ENCODE measurements at regions not wholly inside any gene's neighbourhood (a gene's known extent, or its start where the extent isn't known, plus 50 kb on each side); places are given as distances from the start of the nearest gene placed in this dataset.
A peak's percentile ranks its signal among the peaks of the same experiment; 100 is the strongest.

DNA sequence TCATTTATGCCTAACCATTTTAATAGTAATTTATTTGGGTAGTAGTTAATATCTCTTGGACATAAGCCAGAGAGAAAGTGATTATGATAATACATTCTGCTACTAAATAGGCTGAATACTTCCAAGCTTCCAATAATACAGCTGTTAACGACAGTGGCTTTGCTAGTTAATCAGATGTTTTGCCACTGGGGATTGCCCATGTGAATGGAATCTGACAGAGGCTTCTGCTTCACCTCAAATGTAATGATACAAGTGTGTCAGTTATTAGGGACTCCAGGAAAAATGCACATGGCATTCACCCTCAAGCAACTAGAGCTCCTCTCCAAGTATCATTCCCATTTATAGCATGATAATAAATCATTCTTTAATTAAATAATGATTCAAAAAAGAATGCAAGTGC, 185.0 kb upstream of the TMEFF2 start:
- no peak for DNase-seq

DNA sequence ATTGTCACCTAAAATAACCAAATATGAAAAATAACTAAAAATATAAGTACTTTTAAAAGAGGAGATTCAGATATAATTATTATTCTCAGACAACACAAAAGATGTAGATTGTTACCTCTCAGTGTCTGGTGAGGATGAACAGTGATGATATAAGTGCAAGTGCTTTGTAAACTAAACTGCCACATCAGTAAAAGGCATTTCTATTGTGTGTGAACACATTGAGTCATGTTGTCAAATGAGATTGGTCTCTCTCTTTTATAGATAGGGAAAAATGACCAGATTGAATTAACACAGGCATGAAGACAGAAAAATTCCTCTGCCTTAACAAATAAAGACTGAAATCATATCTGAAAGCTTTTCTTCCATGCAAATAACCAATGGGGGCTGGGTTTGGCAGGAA, 182.4 kb upstream of the TMEFF2 start:
- DNase-seq = peak; percentile 41

DNA sequence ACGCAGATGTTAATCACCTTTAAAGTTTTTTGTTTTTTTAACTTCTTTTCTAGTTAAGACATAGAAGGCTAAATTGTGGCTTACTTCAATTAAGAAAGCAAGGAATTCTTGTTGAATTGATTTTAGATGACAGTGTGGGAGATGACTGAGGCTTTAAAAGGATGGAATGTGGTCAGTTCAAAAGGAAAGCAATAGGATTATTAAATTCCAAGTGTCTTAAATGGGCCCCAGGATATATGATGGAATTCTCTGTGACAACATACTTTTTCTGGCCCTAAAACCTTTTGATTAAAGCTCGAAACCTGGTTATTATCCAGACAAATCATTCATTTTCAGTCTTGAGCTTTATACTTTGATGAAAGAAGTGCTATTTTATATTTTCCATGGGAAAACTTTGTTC, 179.0 kb upstream of the TMEFF2 start:
- DNase-seq = no peak

DNA sequence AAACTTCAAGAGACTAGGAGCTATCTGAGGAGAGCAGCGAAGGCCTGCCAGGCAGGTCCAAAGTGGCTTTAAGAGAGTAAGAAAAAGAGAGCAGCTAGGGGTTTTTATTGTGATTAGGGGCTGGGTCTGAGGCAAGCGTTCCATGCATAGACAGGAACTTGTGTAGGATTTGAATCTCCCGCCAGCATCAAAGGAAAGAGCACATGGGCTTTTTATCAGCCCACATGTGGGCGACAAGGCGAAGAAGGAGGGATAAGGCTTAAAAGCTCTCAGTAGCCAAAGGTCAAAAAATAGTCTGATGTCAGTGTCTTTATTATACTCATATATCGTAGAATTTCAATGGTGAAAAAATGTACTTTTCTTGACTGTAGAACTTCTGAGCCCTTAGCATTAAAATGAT, 178.5 kb upstream of the TMEFF2 start:
- no peak for DNase-seq

DNA sequence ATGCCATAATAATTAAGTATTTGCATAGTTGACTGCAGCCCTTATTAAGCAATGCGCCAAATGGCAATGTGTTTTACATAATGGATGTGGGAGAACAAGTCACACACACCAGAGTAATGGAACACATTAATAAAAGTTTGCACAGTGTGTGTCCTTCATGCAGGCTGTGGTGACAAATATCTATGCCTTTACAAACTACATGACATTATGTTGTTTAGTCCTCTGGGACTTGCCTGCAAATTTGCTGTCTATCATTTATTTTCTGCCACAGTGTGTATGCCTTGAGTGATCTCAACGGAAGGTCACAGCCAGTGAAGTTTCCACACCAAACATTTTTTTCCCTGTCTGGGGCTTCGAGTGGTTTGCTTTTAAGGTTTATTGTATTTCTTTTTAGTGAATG, 175.2 kb upstream of the TMEFF2 start:
- peak; percentile 53 for DNase-seq

DNA sequence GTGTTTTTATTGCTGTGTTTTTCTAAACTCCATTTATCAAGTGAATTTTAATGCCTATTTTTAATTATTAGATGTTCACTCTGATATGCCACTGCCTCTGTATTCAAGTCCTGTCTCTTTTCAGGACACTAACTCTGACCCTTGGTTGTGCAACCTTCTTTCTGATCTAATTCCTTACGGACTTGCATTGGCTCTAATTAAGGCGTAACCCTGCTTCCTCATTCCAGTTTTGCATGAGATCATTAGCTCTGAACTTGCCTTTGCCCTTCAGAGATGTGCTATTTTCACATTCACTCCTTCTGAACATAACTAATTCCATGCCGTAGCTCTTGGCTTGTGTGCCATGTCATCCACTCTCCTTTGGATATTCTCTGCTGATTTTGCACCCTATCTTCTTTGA, 162.5 kb upstream of the TMEFF2 start:
- DNase-seq = no peak

DNA sequence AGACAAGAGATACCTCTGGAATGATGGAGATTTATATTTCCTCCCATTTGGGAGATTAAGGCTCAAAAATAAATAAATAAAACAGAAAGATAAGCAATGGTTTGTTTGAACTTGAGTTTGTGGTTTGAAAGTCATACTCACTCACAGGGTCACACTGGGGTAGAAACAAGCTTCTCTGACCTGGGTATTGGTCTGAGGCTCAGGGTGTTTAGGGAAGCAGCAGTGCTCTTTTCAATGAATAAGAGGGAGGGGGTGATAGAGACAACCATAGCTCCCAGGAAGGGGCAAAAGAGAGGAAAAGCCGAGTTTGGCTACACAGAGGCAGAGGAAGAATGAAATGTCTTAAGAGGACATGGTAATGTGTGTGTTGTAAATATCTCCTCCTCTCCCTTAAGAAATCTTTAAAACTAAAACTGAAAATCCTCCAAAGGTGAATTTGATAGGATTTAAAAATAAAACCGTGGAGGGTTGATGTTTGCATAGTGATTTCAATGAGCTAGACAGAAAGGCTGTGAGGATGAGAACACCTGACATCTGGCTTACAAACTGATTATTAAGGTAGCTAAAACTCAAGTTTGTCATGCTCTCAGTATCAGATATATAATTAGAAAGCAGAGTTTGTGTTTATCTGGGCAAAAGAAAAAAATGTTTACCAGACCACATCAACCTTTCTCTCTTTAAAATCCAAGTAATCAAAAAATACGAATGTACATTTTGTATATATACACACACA, 159.9 kb upstream of the TMEFF2 start:
- no peak for DNase-seq

DNA sequence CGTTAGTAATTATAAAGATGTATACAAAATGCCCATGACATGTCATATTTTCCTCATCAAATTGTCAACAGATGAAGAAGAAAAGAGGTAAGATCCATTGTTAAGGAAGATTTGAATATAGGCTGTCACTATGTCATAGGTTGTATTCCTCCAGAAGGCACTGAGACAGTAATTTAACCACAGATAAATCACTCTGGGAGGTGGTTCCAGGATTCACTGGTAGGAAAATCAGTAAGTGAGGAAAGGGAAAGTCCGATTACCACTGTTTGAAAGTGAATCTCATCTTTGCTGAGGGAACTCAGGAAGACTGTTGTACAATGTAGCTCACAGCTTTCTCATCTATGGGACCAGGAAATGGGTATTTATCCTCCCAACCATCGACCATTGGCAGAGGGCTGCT, 152.8 kb upstream of the TMEFF2 start:
- DNase-seq = no peak

DNA sequence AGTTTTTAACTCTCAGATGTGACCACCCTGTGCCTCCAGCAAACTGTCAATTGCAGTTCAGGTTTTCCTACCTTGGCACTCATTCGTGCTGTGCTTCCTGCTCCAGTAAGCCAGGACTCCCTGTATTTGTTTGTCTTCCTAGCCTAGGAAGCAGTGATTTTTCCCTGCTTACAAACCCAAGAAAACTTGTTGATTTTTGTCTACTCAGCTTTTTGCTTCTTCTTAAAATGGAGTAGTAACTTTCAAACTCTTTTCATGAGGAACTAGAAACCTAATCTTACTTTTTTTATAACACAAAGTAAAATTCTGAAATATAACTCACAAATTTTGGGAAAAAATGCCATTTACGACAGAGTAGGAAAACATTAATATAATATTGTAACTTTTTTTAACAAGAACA, 150.6 kb upstream of the TMEFF2 start:
- no peak for DNase-seq

DNA sequence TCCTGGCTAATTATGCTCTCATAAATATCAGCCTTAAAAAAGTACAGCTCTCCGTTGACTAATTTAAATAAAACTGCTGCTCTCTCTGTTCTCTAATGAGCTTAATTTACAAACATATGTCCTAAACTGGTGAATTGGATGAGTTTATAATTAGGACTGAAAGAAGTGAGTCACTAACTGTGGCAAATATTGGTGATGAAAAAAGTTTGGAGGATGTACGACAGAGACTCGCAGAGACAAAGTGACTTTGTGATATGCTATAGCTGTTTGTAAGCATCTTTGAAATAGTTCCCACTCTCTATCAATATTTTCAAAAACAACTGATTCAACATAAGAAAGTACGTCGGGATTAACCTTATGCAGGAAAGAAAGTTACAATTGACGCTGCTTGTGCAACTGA, 138.9 kb upstream of the TMEFF2 start:
- no peak for DNase-seq

DNA sequence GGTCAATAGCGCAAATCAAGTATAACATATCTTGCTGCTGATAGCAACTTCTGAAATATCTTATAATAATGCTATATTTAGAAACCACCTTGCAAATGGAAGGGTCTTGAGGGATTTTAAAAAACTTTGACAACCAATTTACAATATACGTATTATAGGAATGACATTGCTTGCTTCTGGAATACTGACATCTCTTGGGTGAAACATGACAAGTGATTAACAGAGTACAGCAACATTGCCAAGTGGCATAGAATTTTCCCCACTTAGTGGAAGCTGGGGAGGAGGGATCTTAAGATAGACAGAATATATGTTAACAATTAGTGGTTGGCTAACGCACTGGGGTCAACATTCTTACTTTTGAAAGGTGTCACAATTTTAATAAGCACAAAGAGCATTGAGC, 133.6 kb upstream of the TMEFF2 start:
- DNase-seq = no peak

DNA sequence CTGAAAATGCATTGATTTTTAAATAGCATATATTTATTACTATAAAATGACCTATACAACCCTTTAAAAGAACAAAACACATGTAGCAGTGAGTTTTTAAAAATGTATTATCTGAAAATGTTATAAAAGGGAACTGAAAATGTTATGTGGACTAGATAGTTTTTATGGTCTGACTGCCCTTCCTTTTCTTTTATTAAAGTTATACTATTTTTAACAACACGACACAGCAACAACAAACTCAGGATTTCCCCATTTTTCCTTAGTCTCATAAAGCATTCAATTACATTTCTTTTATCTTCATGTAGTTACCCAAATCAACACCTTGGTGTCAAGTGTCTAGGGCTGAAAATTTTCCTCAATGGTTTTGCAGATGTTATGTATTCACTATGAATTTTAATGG, 132.8 kb upstream of the TMEFF2 start:
- DNase-seq = no peak

DNA sequence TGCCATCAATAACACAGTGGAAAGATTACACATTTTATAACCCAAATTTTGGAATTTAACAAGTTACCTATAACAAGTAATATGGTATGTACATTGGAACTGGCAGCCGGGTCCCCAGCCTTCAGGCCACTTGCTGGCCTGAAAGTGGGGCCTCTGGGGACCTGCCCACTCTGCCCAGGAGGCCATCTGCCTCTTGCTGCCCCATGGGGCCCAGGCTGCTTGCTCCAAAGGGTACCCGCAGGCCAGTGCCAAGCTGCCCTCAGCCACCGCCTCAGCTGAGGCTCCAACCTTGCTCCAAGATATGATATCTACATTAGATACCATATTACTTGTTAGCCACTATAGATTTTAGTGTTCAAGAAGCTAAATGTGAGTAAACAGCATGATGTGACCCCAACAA, 120.8 kb upstream of the TMEFF2 start:
- DNase-seq = no peak

DNA sequence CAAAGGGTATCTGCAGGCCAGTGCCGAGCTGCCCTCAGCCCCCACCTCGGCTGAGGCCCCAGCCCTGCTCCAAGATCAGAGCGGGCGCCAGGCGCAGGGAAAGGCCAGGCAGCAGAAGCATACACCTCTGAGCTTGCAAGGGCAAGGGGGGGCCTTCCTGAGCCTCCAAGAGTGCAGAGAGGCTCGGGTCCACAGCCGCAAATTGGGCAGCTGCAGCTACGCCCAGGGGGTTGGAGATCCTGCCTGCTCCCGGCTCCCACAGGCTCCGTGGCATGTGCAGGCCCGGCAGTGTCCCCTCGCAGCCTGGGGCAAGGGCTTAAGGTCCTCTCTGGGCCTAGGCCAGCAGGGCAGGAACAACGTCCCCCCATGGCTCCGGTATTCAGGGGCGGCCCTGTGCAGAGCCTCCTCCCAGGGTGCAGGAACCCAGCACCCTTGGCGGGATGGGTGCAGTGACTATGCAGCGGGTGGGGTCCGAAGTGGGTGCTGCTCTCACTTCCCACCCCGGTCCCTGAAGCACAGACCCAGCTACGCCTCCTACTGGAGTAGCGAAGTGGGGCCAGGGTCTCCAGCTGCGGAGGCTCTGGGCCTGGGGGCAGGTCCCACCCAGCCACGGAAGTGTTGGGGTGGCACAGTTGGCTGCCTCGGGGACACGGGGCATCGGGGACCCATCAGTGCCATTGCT, 120.2 kb upstream of the TMEFF2 start:
- no peak for DNase-seq

DNA sequence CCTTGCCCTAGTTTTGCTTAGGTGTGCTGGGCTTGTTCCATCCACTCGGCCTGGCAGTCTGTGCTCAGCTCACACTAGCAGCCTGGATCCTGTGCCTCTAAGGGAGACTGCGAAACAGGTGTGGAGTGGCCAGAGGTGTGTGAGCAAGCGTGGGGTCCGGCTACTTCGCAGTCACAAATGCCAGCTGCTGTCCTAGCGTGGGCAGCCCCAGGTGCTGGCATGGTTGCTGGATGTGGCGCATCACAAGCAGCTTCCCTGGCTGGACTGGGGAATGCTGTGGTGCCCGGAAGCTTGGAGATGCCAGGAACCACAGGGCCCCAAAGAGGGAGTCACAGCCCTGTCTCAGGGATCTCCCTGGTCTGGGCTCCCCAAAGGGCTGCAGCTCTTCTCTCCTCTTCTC, 119.0 kb upstream of the TMEFF2 start:
- no peak for DNase-seq

DNA sequence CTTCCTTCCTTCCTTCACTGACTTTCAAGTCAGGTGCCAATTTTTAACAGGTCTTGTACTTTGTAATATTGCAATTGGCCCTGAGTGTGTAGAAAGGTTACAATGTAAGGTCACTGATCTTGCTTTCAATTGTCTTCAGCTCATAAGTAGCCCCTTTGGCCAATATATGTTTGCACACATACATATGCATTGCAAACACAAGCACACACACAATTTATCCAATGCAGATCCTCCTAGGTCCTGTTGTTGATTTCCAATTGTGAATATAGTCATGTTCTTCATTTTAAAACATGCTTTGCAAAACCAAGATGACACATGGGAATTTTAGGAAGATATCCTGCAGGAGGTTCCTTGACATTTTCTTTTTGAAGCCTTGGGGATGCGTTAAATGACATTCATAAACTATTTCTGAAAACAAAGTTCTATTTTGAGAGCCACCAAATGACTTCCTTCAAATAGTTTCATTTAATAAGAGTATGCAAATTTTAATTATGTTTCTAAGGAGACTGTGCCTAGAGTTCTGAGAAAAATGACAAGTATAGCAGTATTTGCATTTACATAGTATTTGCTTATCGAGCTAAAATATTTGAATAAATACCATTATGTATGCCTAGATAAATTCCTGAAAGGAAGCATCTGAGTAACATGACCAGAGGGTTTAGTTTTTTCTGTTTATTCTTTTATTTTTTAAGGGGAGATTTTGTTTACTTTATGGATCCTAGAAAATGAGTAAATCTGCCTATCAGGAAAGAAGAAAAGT, 117.1 kb upstream of the TMEFF2 start:
- no peak for DNase-seq

DNA sequence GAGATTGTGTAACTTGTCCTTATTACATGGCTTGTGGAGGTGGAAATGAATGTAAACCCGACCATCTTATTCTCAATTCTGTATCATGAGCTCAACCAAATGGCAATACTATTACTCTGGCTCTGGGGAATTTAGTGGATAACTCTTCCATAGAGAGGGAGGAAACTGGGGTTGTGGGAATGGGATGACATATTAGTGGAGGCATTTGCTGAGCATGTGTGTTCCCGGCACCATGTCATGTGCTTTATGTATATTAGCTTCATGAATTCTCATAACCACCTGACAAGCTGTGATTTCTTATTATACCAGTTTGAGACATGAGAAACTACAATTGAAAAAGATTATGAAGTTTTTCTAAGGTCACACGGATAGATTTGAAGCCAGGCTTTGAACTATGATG, 112.8 kb upstream of the TMEFF2 start:
- DNase-seq = no peak

DNA sequence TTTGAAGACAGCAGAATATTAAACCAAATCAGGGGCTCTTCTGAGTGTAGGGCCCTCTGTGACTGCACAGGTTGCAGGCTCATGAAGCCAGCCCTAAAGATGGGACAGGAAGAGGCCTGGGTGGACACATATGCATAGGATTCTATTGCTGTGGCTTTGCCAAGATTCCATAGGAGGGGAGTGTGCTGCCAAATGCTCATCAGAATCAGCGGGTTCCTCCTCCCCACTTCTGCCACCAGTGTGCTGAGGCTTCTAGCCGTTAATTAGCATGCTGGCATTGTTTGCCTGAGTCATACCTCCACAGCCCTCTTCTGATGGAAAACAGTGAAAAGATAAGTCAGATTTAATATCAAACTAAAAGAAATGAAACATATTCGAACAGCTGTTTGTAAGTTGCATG, 103.9 kb upstream of the TMEFF2 start:
- DNase-seq = no peak

DNA sequence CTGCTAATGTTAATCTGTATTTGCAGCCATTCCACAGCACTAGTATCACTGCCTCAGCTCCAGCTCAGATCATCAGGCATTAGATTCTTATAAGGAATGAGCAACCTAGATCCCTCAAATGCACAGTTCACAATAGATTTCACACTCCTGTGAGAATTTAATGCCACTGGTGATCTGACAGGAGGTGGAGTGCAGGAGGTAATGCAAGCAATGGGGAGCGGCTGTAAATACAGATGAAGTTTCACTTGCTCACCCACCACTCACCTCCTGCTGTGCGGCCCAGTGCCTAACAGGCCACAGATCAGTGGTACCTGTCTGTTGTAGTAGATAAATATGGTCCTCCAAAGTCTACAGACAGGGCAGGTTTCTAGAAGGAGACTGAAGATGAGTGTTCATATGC, 97.7 kb upstream of the TMEFF2 start:
- DNase-seq = no peak

DNA sequence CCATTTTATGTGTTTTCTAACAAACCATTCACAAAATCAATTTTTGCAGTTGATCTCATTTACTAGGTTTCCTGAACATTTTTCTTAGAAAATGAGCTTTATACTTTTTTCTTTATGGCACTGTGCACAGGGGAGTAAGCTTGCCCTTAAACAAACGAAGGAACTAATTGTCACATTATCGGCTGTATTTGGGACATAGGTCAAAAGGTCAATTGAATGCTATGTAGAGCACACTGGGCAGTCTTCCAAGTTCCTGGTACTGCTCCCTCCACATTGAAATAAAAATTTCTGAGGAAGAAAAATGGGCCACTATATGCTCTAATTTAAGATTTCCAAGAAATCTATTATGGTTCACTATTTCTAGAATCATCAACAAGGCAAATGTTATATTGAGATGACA, 93.6 kb upstream of the TMEFF2 start:
- peak; percentile 53 for DNase-seq

DNA sequence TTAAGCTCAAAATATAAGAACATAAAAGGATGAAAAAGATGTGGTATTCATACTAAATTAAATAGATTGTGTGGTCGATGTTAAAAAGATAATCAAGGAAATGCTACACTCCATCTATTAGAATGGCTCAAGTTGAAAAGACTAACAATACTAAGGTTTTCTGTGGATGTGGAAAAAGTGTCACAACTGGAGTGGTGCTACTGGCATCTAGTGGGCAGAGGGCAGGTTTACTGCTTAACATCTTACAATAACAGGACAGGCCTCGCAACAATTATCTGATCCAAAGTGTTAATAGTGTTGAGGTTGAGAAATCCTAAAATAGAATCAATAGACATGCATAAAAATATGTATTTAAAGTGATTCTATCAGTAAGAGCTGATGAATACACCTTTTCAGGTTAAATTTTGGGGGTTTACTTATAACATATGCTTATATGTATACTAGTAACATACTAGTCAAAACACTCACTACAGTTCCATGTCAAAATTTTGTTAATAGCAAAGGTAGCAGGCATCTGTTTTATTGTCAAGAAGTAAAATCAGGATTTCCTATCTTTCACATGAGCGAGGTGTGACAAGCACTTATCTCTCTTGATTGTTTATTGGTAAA, 91.5 kb upstream of the TMEFF2 start:
- peak; percentile 59 for DNase-seq

DNA sequence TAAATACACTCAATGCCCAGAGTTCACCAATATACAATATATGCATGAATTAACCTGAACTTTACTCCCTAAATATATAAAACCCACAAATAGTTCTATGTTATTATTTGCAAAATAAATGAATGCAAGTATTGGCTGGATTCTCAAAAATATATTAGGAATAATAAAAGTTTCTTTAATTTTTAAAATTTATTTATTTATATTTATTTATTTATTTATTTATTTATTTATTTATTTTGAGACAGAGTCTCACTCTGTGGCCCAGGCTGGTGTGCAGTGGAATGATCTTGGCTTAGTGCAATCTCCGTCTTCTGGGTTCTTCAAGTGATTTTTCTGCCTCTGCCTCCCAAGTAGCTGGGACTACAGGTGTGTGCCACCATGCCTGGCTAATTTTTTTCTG, 88.7 kb upstream of the TMEFF2 start:
- no peak for DNase-seq

DNA sequence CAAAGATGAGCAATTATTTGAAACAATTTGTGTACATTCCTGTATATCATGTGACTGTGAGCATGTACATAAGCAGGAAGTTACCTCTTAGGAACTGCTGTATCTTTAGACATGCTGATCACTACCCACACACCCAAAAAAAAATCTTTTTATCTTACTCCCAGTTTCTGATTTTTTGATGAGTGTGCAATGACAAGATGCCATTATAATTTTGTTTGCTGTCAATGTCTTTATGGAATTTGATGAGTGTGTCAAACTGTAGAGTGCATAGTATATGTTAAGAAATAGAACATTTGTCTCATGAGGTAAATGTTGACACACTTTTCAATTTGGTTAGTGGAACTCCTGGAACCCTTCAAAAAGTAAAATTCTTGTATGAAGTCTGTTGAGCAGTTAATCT, 84.0 kb upstream of the TMEFF2 start:
- DNase-seq = no peak
